Glutamatergic neuron (in vitro differentiated cells): ENCODE measurements at regions not wholly inside any gene's neighbourhood (a gene's known extent, or its start where the extent isn't known, plus 50 kb on each side); places are given as distances from the start of the nearest gene placed in this dataset.

Source experiments
- DNase-seq: peaks from one replicate; pipeline ENCODE4 v3.0.0; 2022
- H3K27ac Mint-ChIP-seq: one replicate; pipeline ENCODE4 v1.8.0; 2020; ENCODE audit warnings: mild to moderate bottlenecking, mixed read lengths, inconsistent platforms; ENCODE audit not compliant: unreplicated experiment
- H3K27me3 Mint-ChIP-seq: one replicate; pipeline ENCODE4 v1.8.0; 2020; ENCODE audit warnings: mild to moderate bottlenecking, moderate library complexity, mixed read lengths, inconsistent platforms; ENCODE audit not compliant: unreplicated experiment
- H3K36me3 Mint-ChIP-seq: one replicate; pipeline ENCODE4 v1.8.0; 2020; ENCODE audit warnings: mild to moderate bottlenecking, mixed read lengths, inconsistent platforms; ENCODE audit not compliant: unreplicated experiment
- H3K4me1 Mint-ChIP-seq: one replicate; pipeline ENCODE4 v1.8.0; 2020; ENCODE audit warnings: mild to moderate bottlenecking, low read depth, mixed read lengths, inconsistent platforms; ENCODE audit not compliant: unreplicated experiment
- H3K4me3 Mint-ChIP-seq: one replicate; pipeline ENCODE4 v1.8.0; 2020; ENCODE audit warnings: mild to moderate bottlenecking, mixed read lengths, inconsistent platforms; ENCODE audit not compliant: unreplicated experiment
- H3K9me3 Mint-ChIP-seq: one replicate; pipeline ENCODE4 v1.8.0; 2020; ENCODE audit warnings: mild to moderate bottlenecking, moderate library complexity, mixed read lengths, inconsistent platforms; ENCODE audit not compliant: unreplicated experiment
- TF ChIP-seq, protein P1 (sequence below): fragments of 200-600 bp; sonication (generic); IDR thresholded peaks from one replicate; pipeline ENCODE4 v1.5.0; 2021; ENCODE audit not compliant: partially characterized antibody, unreplicated experiment

GRCh38 chr4:162499478-162499877 lies 335.7 kb upstream of the FSTL5 start:
- TF ChIP-seq, protein P1, sequence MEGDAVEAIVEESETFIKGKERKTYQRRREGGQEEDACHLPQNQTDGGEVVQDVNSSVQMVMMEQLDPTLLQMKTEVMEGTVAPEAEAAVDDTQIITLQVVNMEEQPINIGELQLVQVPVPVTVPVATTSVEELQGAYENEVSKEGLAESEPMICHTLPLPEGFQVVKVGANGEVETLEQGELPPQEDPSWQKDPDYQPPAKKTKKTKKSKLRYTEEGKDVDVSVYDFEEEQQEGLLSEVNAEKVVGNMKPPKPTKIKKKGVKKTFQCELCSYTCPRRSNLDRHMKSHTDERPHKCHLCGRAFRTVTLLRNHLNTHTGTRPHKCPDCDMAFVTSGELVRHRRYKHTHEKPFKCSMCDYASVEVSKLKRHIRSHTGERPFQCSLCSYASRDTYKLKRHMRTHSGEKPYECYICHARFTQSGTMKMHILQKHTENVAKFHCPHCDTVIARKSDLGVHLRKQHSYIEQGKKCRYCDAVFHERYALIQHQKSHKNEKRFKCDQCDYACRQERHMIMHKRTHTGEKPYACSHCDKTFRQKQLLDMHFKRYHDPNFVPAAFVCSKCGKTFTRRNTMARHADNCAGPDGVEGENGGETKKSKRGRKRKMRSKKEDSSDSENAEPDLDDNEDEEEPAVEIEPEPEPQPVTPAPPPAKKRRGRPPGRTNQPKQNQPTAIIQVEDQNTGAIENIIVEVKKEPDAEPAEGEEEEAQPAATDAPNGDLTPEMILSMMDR = peak; percentile 42
- DNase-seq = no peak
- H3K36me3 Mint-ChIP-seq = no peaks in the 10 kb centered on the region
- no peaks in the 10 kb centered on the region for H3K4me1 Mint-ChIP-seq
- no peak overlapping the region for H3K27ac Mint-ChIP-seq
- H3K27me3 Mint-ChIP-seq = no peaks in the 10 kb centered on the region
- no peak overlapping the region for H3K4me3 Mint-ChIP-seq
- H3K9me3 Mint-ChIP-seq = no peaks in the 10 kb centered on the region

DNA sequence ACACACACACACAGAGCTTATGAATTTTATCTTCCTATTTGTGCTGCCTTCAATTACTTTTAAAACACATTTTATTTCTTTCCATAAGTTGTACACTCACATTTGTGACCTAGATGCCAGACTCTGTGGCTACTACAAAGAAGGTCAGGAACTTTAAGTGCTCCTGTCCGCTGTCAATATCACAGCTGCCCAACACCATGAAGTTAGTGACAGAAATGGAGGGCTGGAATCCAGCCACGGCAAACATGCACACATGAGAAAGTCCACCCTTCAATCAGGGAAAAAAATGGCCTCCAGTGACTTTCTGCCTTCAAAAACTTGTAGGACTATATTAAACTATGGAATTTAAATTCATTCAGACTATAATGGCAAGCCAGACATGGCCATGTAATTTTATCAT lies 334.4 kb upstream of the FSTL5 start:
- no peak overlapping the region for H3K4me3 Mint-ChIP-seq
- TF ChIP-seq, protein P1 = no peak
- H3K27me3 Mint-ChIP-seq = no peaks in the 10 kb centered on the region
- no peak for DNase-seq
- H3K36me3 Mint-ChIP-seq = no peaks in the 10 kb centered on the region
- H3K27ac Mint-ChIP-seq = no peak overlapping the region
- H3K4me1 Mint-ChIP-seq = no peaks in the 10 kb centered on the region
- no peaks in the 10 kb centered on the region for H3K9me3 Mint-ChIP-seq

DNA sequence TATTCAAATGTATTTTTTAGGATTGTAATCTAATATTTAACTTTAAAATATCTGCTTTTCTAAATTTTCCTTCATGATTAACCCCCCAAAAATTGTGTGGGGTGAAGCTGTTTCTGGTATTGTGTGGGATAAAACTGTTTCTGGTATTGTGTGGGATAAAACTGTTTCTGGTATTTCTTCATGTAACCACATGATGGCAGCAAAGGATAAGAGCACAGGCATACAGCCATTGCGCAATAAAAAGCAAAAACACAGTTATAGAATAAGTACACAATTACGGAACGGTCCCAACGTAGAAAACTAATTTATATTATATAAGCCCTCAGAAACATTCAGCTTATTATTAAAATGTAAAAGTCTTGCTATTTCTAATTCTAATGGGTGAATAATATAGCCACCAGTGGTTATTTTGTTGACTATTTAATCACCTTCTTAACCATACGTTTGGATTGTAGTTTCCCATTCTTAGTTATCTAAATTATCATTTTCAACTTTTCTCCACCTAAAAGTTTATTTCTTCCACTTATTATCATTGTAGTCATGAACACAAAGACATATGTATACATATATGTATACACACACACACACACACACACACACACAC lies 333.9 kb upstream of the FSTL5 start:
- DNase-seq = no peak
- H3K27me3 Mint-ChIP-seq = peaks cover 2% of the 10 kb centered on the region
- H3K9me3 Mint-ChIP-seq = peaks cover 2% of the 10 kb centered on the region
- TF ChIP-seq, protein P1 = peak; percentile 82
- H3K4me1 Mint-ChIP-seq = no peaks in the 10 kb centered on the region
- H3K4me3 Mint-ChIP-seq = no peak overlapping the region
- H3K27ac Mint-ChIP-seq = no peak overlapping the region
- no peaks in the 10 kb centered on the region for H3K36me3 Mint-ChIP-seq

DNA sequence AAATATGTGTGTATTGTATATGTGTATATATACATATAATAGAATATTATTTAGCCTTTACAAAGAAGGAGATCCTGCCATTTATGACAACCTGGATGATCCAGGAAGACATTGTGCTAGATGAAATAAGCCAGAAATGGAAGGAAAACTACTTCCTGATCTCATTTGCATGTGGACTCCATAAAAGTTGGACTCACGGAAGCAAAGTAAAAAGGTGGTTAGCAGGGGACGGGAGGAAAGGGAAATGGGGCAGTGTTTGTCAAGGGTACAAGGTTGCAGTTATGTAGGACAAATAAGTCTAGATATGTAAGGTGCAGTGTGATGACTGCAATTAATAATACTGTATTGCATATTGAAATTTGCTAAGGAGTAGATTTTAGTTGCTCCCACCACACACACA lies 331.1 kb upstream of the FSTL5 start:
- H3K9me3 Mint-ChIP-seq = peaks cover 3% of the 10 kb centered on the region
- peaks cover 1% of the 10 kb centered on the region for H3K36me3 Mint-ChIP-seq
- TF ChIP-seq, protein P1 = no peak
- DNase-seq = no peak
- H3K27ac Mint-ChIP-seq = no peak overlapping the region
- no peaks in the 10 kb centered on the region for H3K4me1 Mint-ChIP-seq
- H3K4me3 Mint-ChIP-seq = no peak overlapping the region
- H3K27me3 Mint-ChIP-seq = peaks cover 4% of the 10 kb centered on the region

GRCh38 chr4:162485486-162485885 lies 321.7 kb upstream of the FSTL5 start:
- Mint-ChIP-seq H3K27me3 (no peaks in the 10 kb centered on the region), H3K36me3 (peaks cover 8% of the 10 kb centered on the region), H3K4me1 (no peaks in the 10 kb centered on the region), H3K4me3 (no peak overlapping the region), H3K9me3 (peaks cover 1% of the 10 kb centered on the region), H3K27ac (no peak overlapping the region)
- no peak for DNase-seq
- TF ChIP-seq, protein P1 = no peak
